ENCODE measurements at regions not wholly inside any gene's neighbourhood (a gene's known extent, or its start where the extent isn't known, plus 50 kb on each side); places are given as distances from the start of the nearest gene placed in this dataset.

- no peak for TF ChIP-seq CTCF (IDR thresholded peaks at IDR 0.05)
- no peak for TF ChIP-seq POLR2A (IDR thresholded peaks at IDR 0.05)
These were observed 417.8 kb upstream of the DACH1 start for GRCh38 chr13:72284791-72285190.

Data from adrenal gland (tissue), 5 donors.